H1 (cell line): ENCODE measurements at regions not wholly inside any gene's neighbourhood (a gene's known extent, or its start where the extent isn't known, plus 50 kb on each side); places are given as distances from the start of the nearest gene placed in this dataset.

Experiments
- EP300 ChIP-seq, 2 experiments: IDR thresholded peaks; 1 replicate in 1 of 2; 2 replicates in 1 of 2; pipeline ENCODE4 v1.6.1; 2011 to 2012; ENCODE audit warnings: low read depth in 2 of 2, low read length in 2 of 2, mild to moderate bottlenecking in 2 of 2, borderline replicate concordance in 1 of 2, inconsistent platforms in 1 of 2, moderate library complexity in 1 of 2
- POLR2AphosphoS5 ChIP-seq: IDR thresholded peaks from 2 replicates; pipeline ENCODE4 v1.6.1; 2011; ENCODE audit warnings: low read depth, low read length
- SUZ12 ChIP-seq: fragments of 200-600 bp; sonication (generic); IDR thresholded peaks from 2 replicates; pipeline ENCODE4 v1.6.1; 2012; ENCODE audit warnings: mild to moderate bottlenecking, inconsistent platforms, low read length, moderate library complexity, mixed read lengths

GRCh38 chr17:27381007-27381501, 75.2 kb upstream of the KSR1 start (continued):
- TF ChIP-seq EP300 (IDR thresholded peaks at IDR 0.05; ENCODE audit: borderline replicate concordance in 1 of 2, low read depth in 2 of 2, low read length in 2 of 2) = peak in 1 of 2 experiments; percentile 46; a peak in 1 of 3 replicates
- TF ChIP-seq POLR2AphosphoS5 = no peak
- TF ChIP-seq SUZ12 = no peak
